22Rv1 (cell line): ENCODE measurements at regions not wholly inside any gene's neighbourhood (a gene's known extent, or its start where the extent isn't known, plus 50 kb on each side); places are given as distances from the start of the nearest gene placed in this dataset.

Experiments
- H3K27ac ChIP-seq: fragments of 450-650 bp; 2 replicates; pipeline ENCODE4 v1.5.1; 2017
- ZFX ChIP-seq: fragments of 450-650 bp; IDR thresholded peaks from 2 replicates; pipeline ENCODE4 v1.6.1; 2017; ENCODE audit warnings: antibody characterized with exemption, borderline replicate concordance
- TF ChIP-seq, protein P1 (sequence below): fragments of 450-650 bp; IDR thresholded peaks from 2 replicates; pipeline ENCODE4 v1.5.1; 2017; ENCODE audit warnings: mild to moderate bottlenecking

DNA sequence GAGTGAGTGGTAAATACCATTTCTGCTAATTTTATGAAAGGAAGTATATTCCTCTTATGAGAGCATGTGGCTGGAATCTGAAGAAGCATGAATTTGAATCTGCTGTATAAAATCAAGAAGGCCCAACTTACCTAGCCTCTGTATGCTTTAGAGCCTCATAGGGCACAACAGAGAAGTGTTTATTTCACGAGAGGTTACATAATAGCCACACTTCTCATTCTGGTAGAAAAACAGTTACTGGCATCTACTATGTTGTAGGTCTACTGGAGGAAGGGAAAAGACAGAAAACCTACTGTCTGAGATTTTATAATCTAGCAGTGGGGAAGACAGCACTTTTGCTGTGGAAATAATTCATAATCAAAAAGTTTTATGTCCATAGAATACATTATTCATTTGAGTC is 172.6 kb upstream of the ZNF608 start:
- TF ChIP-seq, protein P1, sequence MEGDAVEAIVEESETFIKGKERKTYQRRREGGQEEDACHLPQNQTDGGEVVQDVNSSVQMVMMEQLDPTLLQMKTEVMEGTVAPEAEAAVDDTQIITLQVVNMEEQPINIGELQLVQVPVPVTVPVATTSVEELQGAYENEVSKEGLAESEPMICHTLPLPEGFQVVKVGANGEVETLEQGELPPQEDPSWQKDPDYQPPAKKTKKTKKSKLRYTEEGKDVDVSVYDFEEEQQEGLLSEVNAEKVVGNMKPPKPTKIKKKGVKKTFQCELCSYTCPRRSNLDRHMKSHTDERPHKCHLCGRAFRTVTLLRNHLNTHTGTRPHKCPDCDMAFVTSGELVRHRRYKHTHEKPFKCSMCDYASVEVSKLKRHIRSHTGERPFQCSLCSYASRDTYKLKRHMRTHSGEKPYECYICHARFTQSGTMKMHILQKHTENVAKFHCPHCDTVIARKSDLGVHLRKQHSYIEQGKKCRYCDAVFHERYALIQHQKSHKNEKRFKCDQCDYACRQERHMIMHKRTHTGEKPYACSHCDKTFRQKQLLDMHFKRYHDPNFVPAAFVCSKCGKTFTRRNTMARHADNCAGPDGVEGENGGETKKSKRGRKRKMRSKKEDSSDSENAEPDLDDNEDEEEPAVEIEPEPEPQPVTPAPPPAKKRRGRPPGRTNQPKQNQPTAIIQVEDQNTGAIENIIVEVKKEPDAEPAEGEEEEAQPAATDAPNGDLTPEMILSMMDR: no peak
- TF ChIP-seq ZFX: no peak
- H3K27ac ChIP-seq: no peak overlapping the region

DNA sequence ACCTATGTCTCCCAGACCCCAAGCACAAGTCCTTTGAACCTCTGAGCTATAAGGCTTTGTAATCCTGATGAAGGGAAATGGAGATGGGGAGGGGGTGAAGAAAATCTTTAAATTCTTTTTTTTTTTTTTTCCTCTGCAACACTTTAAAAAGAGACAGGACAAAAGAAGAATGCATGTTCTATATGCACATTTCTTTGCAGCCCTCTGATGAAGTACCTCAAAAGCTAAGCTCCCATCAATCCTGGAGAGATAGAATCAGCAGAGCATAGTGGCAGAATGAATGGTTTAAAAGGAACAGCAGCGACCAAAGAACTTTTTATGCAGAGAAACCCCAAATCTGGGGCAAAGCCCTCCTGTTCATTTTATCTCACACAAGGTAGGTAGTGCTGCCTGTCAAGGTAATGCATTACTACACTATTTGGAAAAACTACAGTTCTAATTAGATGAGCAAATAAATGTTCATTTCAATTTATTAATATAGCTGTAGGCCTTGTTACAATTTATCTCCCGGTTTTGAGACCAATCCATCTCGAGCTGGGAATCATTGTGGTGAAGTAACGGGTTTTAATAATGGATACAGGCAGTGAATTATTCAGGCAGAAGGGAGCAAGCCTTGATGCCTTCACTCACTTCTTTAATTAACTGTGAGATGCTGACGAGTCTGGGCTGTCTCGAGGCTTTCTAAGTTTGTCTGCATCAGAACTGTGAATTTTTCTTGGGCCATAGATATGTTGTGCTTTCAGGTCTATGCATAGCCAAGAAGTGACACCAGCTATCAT is 173.5 kb upstream of the ZNF608 start:
- no peak for TF ChIP-seq ZFX
- TF ChIP-seq, protein P1: no peak
- H3K27ac ChIP-seq: no peak overlapping the region

DNA sequence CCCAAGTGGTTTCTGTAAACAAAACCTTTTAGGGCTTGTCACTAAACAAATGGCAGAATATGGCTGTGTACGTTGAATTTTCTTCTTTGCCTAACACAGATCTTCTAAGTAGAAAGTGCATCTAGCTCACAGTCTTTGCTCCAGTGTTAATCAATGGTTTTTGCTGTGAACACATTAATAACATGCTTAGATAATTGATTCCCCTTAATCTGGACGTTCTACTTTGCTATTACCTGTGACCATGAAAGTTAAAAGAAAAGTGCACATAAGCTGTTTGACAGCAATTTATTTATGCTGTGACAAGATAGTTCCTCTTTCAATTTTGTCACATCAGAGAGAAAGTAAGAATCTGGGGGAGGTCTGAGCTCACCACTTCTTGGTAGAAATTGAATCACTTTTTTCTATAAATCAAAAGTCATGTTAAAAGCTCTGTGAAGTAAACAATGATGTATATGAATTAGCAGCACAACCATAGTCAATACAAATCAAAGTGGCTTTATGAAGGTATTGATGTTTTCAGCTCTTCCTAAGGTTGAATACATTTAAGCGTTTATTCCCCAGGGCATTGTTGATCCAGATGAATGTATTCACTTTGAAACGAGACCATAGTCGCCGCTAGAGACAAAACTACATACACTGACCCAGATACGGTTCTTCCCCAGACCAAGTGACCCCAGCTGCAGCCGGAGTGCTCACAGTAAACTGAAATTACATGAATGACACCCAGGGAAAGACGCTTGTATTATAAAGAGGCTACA is 174.6 kb upstream of the ZNF608 start:
- no peak overlapping the region for H3K27ac ChIP-seq
- TF ChIP-seq, protein P1: no peak
- TF ChIP-seq ZFX: no peak

DNA sequence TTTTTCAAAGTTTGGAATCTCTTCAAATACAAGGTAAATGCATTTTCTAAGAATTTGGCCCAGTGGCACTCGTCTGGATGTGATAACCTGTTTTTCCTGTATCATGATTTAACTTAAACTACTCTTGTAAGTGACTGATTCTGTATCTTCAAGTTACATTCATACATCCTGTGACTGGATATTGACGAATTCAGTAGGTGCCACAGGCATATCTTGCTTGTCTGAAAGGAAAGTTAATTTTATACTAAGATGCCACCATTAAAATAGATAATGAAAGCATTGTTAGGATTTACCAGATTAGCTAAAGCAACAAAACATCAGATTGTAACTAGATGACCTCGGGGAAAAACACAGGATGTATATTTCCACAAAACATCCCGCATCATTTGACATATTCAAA is 175.3 kb upstream of the ZNF608 start:
- H3K27ac ChIP-seq: peak overlapping the region; percentile 39; the same call in 1 of the 2 replicates
- TF ChIP-seq ZFX: no peak
- TF ChIP-seq, protein P1: no peak

DNA sequence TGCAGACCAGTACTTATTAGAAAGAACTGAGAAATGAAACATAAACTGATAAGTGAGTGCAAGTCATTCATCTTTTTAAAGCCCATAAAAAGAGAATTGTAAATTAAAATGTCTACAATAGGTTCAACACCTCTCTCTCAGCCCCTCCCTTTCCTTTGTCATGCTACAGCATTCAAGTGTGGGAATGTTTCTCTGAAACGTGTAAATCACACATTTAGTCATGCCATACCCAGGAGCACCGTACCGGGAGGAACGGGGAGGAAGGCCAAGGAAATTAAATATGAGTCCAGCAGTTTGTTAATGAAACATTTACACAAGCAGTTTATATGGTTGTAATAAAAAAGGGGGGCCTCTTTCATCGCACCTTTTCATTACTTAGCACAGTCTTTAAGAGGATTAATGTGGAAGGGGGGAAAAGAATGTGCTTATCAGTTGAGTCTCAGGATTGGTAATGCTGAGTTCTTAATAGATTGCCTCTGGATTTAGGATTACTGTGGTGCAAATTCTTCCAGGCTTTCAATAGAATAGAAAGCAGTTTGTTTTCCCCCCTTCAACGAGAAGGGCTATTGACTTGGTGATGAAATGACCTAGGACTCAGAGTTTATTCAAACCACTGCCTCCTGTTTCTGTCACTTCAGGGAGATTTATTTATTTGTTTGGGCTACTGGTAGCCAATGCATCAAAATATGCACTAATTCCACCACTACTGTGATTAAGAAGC is 176.0 kb upstream of the ZNF608 start:
- no peak for TF ChIP-seq ZFX
- TF ChIP-seq, protein P1: no peak
- H3K27ac ChIP-seq: peak overlapping the region; percentile 39; the same call in 1 of the 2 replicates

DNA sequence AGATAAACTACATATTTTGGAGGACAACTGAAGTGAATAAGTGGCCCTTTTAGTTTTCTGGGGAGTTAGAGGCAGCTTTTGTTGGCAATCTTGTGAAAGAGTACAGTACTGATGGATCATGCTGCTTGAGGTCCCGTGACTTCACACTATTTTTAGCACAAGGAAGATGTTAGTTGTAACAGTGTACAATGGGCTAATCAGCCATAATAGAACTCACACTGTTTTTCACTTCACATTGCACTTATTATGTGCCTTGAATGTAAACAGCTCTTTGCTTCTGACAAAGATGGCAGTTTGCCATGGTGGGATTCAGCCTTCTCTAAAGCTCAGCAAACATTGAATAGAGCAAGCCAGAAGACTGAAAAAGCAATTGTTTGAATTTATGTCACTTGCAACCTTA is 176.7 kb upstream of the ZNF608 start:
- peak overlapping the region; percentile 39; the same call in 1 of the 2 replicates for H3K27ac ChIP-seq
- no peak for TF ChIP-seq ZFX
- TF ChIP-seq, protein P1: no peak
